ENCODE measurements at regions not wholly inside any gene's neighbourhood (a gene's known extent, or its start where the extent isn't known, plus 50 kb on each side); places are given as distances from the start of the nearest gene placed in this dataset.

DNA sequence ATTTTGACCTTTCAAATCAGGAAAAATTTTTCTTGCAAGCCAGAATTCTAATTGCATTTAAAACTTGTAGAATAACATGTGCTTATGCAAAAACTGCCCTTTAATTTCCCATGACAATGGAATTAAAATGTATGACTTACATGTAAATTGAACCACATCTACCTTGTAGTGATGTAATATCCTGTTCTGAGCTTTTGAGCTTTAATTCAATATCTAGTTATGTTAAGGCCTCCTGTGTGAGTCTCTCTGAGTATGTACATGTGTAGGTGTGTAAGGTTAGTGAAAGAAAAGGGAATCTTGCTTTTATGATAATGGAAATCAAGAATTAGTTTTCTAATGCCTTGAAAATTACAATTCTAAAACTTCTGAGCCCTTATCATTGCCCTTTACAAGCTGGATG, 344.8 kb upstream of the AKR1E2 start:
- H3K4me1 ChIP-seq (ENCODE audit: control insufficient read depth, extremely low read depth, insufficient read depth, low read length) = peaks cover 5% of the 10 kb centered on the region
- TF ChIP-seq EZH2 (IDR thresholded peaks at IDR 0.05; ENCODE audit: low read length) = no peak
- TF ChIP-seq, protein P1, sequence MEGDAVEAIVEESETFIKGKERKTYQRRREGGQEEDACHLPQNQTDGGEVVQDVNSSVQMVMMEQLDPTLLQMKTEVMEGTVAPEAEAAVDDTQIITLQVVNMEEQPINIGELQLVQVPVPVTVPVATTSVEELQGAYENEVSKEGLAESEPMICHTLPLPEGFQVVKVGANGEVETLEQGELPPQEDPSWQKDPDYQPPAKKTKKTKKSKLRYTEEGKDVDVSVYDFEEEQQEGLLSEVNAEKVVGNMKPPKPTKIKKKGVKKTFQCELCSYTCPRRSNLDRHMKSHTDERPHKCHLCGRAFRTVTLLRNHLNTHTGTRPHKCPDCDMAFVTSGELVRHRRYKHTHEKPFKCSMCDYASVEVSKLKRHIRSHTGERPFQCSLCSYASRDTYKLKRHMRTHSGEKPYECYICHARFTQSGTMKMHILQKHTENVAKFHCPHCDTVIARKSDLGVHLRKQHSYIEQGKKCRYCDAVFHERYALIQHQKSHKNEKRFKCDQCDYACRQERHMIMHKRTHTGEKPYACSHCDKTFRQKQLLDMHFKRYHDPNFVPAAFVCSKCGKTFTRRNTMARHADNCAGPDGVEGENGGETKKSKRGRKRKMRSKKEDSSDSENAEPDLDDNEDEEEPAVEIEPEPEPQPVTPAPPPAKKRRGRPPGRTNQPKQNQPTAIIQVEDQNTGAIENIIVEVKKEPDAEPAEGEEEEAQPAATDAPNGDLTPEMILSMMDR (optimal IDR thresholded peaks at IDR 0.05 in 1 of 3, IDR thresholded peaks at IDR 0.05 in 1 of 3, conservative IDR thresholded peaks at IDR 0.05 in 1 of 3; ENCODE audit: extremely low read depth in 1 of 3, insufficient read depth in 2 of 3, low read length in 3 of 3) = no peak
- H2AFZ ChIP-seq (ENCODE audit: control insufficient read depth, low read length) = no peak overlapping the region
- H3K36me3 ChIP-seq (ENCODE audit: control insufficient read depth in 2 of 2, extremely low read depth in 1 of 2, insufficient read depth in 2 of 2, low read length in 2 of 2) = no peaks in the 10 kb centered on the region
- FAIRE-seq (no peak), DNase-seq (ENCODE audit: low read depth, low spot score) (no peak)
- no peaks in the 10 kb centered on the region for H3K79me2 ChIP-seq (ENCODE audit: control insufficient read depth, insufficient read depth, low read length)
- H3K4me3 ChIP-seq (ENCODE audit: control insufficient read depth in 2 of 3, extremely low read depth in 1 of 3, insufficient read depth in 2 of 3, low read depth in 1 of 3, low read length in 3 of 3) = no peak overlapping the region
- H3K9me1 ChIP-seq (ENCODE audit: control insufficient read depth, extremely low read depth, insufficient read depth, low read length) = no peaks in the 10 kb centered on the region
- no peaks in the 10 kb centered on the region for H4K20me1 ChIP-seq (ENCODE audit: control insufficient read depth, extremely low read depth, insufficient read depth, low read length)
- no peaks in the 10 kb centered on the region for H3K27me3 ChIP-seq (ENCODE audit: control insufficient read depth, extremely low read depth, insufficient read depth, low read length)
- H3K27ac ChIP-seq (ENCODE audit: control insufficient read depth, insufficient read depth, low read length) = no peak overlapping the region
- no peak overlapping the region for H3K4me2 ChIP-seq (ENCODE audit: control insufficient read depth, extremely low read depth, insufficient read depth, low read depth, low read length)
- H3K9ac ChIP-seq (ENCODE audit: control insufficient read depth, extremely low read depth, insufficient read depth, low read length) = no peak overlapping the region
- dilution Hi-C loops (cut with MboI; ENCODE audit: extremely low pct_ligation_motif_present, low sequenced_read_pairs) = no loop called here
- H3K9me3 ChIP-seq (ENCODE audit: control insufficient read depth, low read depth, low read length) = no peaks in the 10 kb centered on the region

DNA sequence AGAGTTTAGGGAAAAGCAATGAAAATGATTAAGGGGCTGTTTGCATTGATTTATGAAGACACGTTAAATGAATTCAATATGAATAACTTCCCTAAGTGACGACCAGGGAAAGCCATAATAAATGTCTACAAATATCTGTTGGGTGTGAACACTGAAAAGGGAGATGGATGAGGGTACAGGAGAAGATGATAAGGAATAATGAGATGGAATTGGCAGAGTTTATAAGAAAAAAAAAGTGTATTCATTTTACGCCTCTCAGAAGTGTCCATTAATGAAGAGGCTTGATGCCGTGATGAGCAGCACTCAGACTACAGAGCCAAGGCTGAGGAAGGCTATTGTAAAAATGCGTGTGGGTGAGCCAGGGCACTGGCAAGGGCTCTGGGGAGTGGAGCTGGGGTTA, 346.7 kb upstream of the AKR1E2 start:
- no peak overlapping the region for H3K4me2 ChIP-seq (ENCODE audit: control insufficient read depth, extremely low read depth, insufficient read depth, low read depth, low read length)
- TF ChIP-seq, protein P1 (optimal IDR thresholded peaks at IDR 0.05 in 1 of 3, IDR thresholded peaks at IDR 0.05 in 1 of 3, conservative IDR thresholded peaks at IDR 0.05 in 1 of 3; ENCODE audit: extremely low read depth in 1 of 3, insufficient read depth in 2 of 3, low read length in 3 of 3) = no peak
- TF ChIP-seq EZH2 (IDR thresholded peaks at IDR 0.05; ENCODE audit: low read length) = no peak
- H3K27me3 ChIP-seq (ENCODE audit: control insufficient read depth, extremely low read depth, insufficient read depth, low read length) = no peaks in the 10 kb centered on the region
- no peaks in the 10 kb centered on the region for H3K9me1 ChIP-seq (ENCODE audit: control insufficient read depth, extremely low read depth, insufficient read depth, low read length)
- no peaks in the 10 kb centered on the region for H3K79me2 ChIP-seq (ENCODE audit: control insufficient read depth, insufficient read depth, low read length)
- H3K9me3 ChIP-seq (ENCODE audit: control insufficient read depth, low read depth, low read length) = no peaks in the 10 kb centered on the region
- H4K20me1 ChIP-seq (ENCODE audit: control insufficient read depth, extremely low read depth, insufficient read depth, low read length) = no peaks in the 10 kb centered on the region
- DNase-seq (ENCODE audit: low read depth, low spot score) = no peak
- no peak overlapping the region for H3K9ac ChIP-seq (ENCODE audit: control insufficient read depth, extremely low read depth, insufficient read depth, low read length)
- peaks cover 17% of the 10 kb centered on the region for H3K4me1 ChIP-seq (ENCODE audit: control insufficient read depth, extremely low read depth, insufficient read depth, low read length)
- no peak overlapping the region for H3K27ac ChIP-seq (ENCODE audit: control insufficient read depth, insufficient read depth, low read length)
- H2AFZ ChIP-seq (ENCODE audit: control insufficient read depth, low read length) = no peak overlapping the region
- dilution Hi-C loops (cut with MboI; ENCODE audit: extremely low pct_ligation_motif_present, low sequenced_read_pairs) = no loop called here
- H3K36me3 ChIP-seq (ENCODE audit: control insufficient read depth in 2 of 2, extremely low read depth in 1 of 2, insufficient read depth in 2 of 2, low read length in 2 of 2) = no peaks in the 10 kb centered on the region
- H3K4me3 ChIP-seq (ENCODE audit: control insufficient read depth in 2 of 3, extremely low read depth in 1 of 3, insufficient read depth in 2 of 3, low read depth in 1 of 3, low read length in 3 of 3) = no peak overlapping the region
- no peak for FAIRE-seq

All from keratinocyte (primary cell).